ENCODE measurements at regions not wholly inside any gene's neighbourhood (a gene's known extent, or its start where the extent isn't known, plus 50 kb on each side); places are given as distances from the start of the nearest gene placed in this dataset.
"Not testable (repeated sequence)": the region's sequence is repeated elsewhere in the genome, so short reads cannot be mapped to it uniquely, and the experiment has no call there.

GRCh38 chr3:28958656-28959055 lies 322.2 kb upstream of the RBMS3 start:
- no peak for DNase-seq

- DNase-seq = no peak
Measured at GRCh38 chr3:28971156-28971555, 309.7 kb upstream of the RBMS3 start.

- no peak for DNase-seq
Measured at GRCh38 chr3:28972921-28973320, 307.9 kb upstream of the RBMS3 start.

GRCh38 chr3:28973609-28974008 lies 307.3 kb upstream of the RBMS3 start:
- DNase-seq = no peak

DNA sequence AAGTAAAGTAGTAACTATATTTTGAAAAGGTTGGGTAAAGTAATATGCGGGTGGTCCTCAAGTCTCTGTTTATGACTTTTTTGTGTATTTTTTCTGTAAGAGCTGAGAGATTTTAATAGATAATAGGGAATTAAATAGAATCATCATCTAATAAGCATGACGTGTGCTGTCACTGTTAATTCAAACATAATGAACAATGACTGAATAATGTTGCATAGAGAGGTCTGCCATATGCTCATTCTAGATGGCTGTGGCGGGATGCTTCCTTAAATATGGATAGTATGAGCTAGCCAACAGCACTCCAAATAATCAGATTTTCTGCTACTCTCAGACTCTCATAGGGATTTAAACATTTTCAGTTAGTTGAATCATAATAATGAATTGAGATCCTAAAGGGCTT lies 302.8 kb upstream of the RBMS3 start:
- DNase-seq = no peak

DNA sequence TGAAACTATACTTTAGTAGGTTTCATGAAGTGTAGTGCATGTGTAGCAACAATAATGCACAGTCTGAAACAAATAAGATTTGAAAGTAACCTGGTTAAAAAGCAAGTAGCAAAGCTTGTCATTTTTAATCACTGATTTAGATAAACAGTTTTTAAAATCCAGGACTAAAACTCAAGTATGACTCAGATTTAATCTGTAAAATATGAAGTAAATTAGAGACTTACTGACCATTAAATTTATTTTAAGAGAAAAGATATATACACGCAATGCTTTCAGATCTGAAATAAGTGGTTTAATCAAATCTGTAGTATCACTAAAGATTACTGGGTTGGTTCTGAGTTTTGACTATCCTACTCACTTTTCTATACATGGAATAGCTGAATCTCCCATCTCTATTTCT lies 300.7 kb upstream of the RBMS3 start:
- DNase-seq = no peak

GRCh38 chr3:28980631-28981030 lies 300.2 kb upstream of the RBMS3 start:
- no peak for DNase-seq

- DNase-seq = no peak
Measured at GRCh38 chr3:28982906-28983305, 298.0 kb upstream of the RBMS3 start.

- no peak for DNase-seq
Measured at GRCh38 chr3:28986922-28987321, 293.9 kb upstream of the RBMS3 start.

- DNase-seq = no peak
Measured at GRCh38 chr3:28989646-28990089, 291.2 kb upstream of the RBMS3 start.

- no peak for DNase-seq
Measured at GRCh38 chr3:28994161-28994905, 286.5 kb upstream of the RBMS3 start.

DNA sequence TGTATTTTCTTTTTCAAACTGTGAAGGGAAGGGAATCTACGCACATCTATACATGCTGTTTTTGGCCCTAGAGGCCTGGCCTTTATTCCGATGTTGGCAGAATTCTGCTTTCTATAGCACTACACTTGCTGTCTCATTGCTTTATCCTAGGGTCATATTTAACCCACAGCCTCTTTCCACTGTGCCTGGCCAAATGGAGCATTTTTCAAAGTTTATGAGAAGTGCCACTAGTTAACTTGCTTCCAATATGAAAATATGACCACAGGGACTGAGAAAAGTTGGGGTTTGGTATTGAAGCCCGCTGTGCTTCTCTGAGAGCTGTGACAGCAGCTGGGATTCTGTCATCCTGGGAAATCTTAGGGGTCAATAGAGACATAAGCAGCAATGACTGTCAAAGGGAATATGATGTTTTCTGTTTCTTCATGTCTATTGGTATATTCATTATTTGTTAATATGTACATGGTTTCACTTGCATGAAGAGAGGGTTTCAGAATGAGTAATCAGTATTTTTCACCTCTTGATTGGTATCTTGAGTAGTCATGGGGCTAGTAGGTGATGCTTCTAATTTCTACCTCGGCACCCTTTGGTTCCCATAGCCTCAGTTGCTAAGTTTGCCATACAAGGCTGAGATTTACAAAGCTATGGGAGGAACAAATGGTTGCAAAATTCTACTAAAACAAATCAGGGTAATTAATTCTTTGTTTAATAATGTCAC lies 275.8 kb upstream of the RBMS3 start:
- no peak for DNase-seq

- no peak for DNase-seq
Measured at GRCh38 chr3:29005862-29006261, 275.0 kb upstream of the RBMS3 start.

DNA sequence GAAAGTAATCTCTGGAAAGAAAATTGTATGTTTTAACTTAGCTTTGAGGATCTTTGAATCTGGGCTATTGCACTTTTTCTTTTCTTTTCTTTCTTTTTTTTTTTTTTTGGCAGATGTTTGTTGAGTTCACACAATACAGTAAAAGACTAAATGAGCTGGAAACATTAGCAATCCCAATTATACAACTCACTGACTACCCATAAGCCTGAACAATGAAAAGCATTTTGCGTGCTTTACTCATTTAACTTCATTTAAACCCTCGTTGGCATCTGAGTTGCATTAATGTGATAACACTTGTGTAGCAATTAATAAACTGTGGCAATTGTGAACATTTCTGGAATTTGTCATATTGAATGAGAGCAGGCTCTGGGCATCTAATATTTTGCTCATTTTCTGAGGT lies 269.4 kb upstream of the RBMS3 start:
- no peak for DNase-seq

DNA sequence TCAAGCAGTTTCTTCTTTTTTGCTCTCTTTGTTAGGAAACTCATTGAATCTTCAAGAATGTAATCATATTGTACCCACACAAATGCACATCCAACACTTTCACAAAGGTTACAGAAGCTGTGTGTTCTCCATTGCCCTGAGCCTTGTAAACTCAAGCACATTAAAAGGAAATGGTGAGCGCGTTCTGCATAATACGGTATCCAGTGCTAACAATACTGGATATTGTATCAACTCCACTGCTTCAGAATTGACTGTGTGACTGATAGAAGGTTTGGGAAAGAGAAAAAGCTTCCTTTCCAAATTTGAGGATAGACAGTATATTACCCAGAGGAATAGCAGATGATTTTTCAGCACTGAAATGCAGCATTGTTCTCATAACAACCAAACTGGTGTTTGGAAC lies 268.9 kb upstream of the RBMS3 start:
- no peak for DNase-seq

DNA sequence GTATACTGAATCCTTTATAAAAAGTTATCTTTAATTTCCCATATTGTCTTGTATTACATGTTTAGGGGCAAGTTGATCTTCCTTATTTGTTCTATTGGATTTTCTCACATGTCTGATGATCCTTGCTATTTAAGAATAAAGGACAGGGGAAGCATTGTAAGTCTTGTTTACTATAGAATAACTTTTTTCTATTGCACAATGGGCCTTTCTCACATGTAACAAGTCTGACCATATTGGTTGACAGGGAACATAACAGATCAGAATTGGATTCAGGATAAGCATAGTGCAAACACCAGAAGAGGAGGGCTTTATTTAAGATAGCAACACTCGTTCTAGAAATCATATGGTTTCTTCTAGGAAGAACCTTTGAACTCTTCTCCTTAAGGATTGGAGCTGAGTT lies 257.9 kb upstream of the RBMS3 start:
- no peak for DNase-seq

DNA sequence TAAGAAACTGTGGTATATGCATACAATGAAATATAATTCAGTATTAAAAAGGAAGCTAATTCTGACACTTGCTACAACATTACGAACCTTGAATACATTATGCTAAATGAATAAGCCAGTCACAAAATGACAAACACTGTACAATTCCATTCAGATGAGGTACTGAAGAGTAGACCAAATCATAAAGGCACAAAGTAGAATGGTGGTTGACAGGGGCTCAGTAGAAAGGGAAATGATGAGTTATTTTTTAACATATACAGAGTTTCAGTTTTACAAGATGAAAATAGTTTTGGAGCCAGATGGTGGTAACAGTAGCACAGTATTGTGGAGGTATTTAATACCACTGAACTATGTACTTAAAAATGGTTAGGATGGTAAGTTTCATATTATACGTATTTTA lies 254.6 kb upstream of the RBMS3 start:
- DNase-seq = no peak

- no peak for DNase-seq
Measured at GRCh38 chr3:29026959-29027358, 253.9 kb upstream of the RBMS3 start.

DNA sequence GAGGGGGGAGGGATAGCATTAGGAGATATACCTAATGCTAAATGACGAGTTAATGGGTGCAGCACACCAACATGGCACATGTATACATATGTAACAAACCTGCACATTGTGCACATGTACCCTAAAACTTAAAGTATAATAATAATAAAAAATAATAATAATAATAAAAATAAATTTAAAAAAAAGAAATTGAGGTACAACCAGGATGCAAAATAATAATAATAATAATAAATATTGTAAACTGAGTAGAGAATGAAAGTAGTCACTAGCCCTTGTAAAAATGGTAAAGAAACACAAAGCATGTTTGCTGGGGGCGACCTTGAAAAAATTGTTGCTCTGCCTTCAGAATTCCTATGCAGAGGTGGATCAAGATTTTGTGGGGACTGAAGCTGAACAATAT lies 249.7 kb upstream of the RBMS3 start:
- not testable (repeated sequence) for DNase-seq

- DNase-seq = no peak
Measured at GRCh38 chr3:29033511-29033910, 247.4 kb upstream of the RBMS3 start.

DNA sequence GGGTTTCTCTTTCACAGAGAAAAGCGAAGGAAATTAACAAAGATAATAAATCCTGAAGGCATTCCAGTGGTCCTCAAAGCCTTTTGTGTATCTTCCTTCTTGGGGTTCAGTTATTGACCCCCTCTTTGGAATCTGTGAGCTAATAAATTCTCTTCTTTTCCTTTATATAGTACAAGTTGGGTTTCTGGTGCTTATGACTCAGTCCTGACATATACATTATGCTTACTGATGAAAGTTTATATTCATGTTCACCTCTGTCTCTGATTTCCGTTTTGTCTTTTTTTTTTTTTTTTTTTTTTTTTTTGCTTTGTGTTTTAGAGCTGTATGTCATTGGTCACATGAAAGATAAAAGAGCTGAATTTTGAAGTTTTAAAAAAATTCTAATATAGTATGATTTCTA lies 230.7 kb upstream of the RBMS3 start:
- DNase-seq = no peak

- no peak for DNase-seq
Measured at GRCh38 chr3:29057326-29057725, 223.5 kb upstream of the RBMS3 start.

- no peak for DNase-seq
Measured at GRCh38 chr3:29064085-29064484, 216.8 kb upstream of the RBMS3 start.

- peak; percentile 1 for DNase-seq
Measured at GRCh38 chr3:29065211-29065785, 215.6 kb upstream of the RBMS3 start.
